ENCODE measurements at regions not wholly inside any gene's neighbourhood (a gene's known extent, or its start where the extent isn't known, plus 50 kb on each side); places are given as distances from the start of the nearest gene placed in this dataset.

DNA sequence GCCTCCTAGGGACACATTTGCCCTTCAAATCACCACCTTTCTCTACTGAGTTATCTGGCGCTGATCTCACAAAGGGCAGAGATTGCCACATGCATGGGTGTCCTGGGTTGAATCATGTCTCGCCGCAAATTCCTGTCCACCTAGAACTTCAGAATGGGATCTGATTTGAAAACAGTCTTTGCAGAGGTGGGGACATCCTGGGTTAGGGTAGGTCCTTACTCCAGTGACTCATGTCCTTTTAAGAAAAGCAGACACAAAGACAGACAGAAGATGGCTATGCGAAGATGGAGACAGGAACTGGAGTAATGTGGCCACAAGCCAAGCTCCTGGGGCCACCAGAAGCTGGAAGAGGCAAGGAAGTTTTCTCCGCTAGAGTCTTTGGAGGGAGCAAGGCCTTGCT lies 197.4 kb upstream of the SMIM21 start:
- TF ChIP-seq POLR2A (IDR thresholded peaks at IDR 0.05) (no peak), POLR2AphosphoS5 (IDR thresholded peaks at IDR 0.05) (no peak), EP300 (IDR thresholded peaks at IDR 0.05) (no peak)
- TF ChIP-seq, protein P1, sequence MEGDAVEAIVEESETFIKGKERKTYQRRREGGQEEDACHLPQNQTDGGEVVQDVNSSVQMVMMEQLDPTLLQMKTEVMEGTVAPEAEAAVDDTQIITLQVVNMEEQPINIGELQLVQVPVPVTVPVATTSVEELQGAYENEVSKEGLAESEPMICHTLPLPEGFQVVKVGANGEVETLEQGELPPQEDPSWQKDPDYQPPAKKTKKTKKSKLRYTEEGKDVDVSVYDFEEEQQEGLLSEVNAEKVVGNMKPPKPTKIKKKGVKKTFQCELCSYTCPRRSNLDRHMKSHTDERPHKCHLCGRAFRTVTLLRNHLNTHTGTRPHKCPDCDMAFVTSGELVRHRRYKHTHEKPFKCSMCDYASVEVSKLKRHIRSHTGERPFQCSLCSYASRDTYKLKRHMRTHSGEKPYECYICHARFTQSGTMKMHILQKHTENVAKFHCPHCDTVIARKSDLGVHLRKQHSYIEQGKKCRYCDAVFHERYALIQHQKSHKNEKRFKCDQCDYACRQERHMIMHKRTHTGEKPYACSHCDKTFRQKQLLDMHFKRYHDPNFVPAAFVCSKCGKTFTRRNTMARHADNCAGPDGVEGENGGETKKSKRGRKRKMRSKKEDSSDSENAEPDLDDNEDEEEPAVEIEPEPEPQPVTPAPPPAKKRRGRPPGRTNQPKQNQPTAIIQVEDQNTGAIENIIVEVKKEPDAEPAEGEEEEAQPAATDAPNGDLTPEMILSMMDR (IDR thresholded peaks at IDR 0.05), result no peak

Data from suprapubic skin (tissue), 4 donors.